Peyer's patch (tissue), 4 donors: ENCODE measurements at regions not wholly inside any gene's neighbourhood (a gene's known extent, or its start where the extent isn't known, plus 50 kb on each side); places are given as distances from the start of the nearest gene placed in this dataset.

Experiments
- CTCF ChIP-seq, 6 experiments: fragments of 450-650 bp in 4 of 6; fragments of 200-600 bp in 2 of 6; sonication (generic) in 1 of 6; IDR thresholded peaks; one replicate each; pipeline ENCODE4 v1.5.1; 2017 to 2019; ENCODE audit warnings: antibody characterized with exemption in 6 of 6, mild to moderate bottlenecking in 3 of 6, moderate library complexity in 1 of 6
- POLR2A ChIP-seq, 2 donors: fragments of 450-650 bp; IDR thresholded peaks; one replicate each; pipeline ENCODE4 v1.5.1; 2017; ENCODE audit warnings: antibody characterized with exemption in 2 of 2, mild to moderate bottlenecking in 2 of 2, moderate library complexity in 2 of 2

GRCh38 chr4:3362431-3363287, 69.8 kb downstream of the RGS12 start:
- no peak for TF ChIP-seq CTCF (IDR thresholded peaks at IDR 0.05)
- TF ChIP-seq POLR2A (IDR thresholded peaks at IDR 0.05) = no peak
